Left lobe of liver (tissue), 2 donors: ENCODE measurements at regions not wholly inside any gene's neighbourhood (a gene's known extent, or its start where the extent isn't known, plus 50 kb on each side); places are given as distances from the start of the nearest gene placed in this dataset.
"Not testable (repeated sequence)": the region's sequence is repeated elsewhere in the genome, so short reads cannot be mapped to it uniquely, and the experiment has no call there.

Experiments
- ATAC-seq: fragments of 200-7000 bp; cut with Tn5 transposase; one replicate; pipeline ENCODE4 v1.9.1; 2020; ENCODE audit warnings: mild to moderate bottlenecking, moderate library complexity
- DNase-seq: peaks from one replicate; pipeline ENCODE4 v3.0.0-alpha.2; 2020; ENCODE audit warnings: low spot score
- donor health status: DM: no; HTN: no; CAD: no; lungs with moderate emphysema.
- donor health status: DM: no; HTN: yes; CAD: no.

DNA sequence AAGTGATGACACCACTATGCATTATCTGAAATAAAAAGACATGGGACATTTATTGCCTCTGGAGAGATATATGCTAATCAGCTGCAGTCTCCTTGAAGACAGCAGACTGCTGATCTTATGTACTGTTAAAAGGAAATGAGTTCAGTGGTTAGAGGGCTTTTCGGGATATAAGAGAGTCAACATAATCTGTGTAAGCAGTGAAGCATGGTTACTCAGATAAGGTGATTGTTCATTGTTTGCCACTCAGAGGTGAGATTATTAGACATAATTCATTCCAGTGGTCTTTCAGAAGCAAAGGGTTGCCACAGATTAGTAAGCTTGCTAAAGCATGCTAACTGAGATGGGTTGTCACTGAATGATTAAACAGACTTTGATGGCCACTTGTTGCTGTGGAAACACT is 1450.7 kb upstream of the ADGRB3 start:
- ATAC-seq (no peak), DNase-seq (no peak)

DNA sequence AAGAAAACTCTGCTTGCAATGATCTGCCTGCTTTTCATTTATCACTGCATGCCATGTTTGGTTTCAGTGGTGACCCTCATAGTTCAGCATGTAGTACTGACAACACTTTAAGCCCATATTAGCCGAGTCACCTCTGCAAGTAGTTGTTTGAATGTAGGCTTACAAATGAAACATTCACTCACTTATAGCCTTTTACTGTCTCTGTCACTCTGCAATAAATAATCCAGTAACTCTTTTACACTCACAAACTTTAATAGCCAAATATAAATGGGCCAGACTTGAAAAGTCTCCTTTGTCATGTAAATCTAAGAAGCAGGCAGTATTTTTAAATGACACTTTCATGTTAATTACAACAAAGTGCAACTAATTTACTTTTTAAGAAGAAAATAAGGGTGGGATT is 1460.0 kb upstream of the ADGRB3 start:
- ATAC-seq, result no peak

DNA sequence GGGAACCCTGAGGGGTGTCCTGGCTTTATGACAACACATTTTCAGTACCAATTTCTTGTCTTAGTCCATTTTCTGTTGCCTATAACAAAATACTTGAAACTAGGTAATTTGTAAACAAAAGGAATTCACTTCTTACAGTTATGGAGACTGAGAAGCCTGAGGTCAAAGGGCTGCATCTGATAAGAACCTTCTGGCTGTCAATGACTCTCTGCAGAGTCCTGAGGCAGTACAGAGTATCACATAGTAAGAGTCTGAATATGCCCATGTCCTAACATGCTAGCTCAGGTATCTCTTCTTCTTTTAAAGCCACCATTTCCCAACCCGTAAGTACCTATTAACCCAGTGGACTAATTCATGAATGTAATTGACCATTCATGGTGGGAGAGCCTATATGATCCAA is 1458.6 kb upstream of the EYS start:
- DNase-seq (no peak), ATAC-seq (no peak)

More for the DNA sequence above, 1460.0 kb upstream of the ADGRB3 start:
- no peak for DNase-seq

DNA sequence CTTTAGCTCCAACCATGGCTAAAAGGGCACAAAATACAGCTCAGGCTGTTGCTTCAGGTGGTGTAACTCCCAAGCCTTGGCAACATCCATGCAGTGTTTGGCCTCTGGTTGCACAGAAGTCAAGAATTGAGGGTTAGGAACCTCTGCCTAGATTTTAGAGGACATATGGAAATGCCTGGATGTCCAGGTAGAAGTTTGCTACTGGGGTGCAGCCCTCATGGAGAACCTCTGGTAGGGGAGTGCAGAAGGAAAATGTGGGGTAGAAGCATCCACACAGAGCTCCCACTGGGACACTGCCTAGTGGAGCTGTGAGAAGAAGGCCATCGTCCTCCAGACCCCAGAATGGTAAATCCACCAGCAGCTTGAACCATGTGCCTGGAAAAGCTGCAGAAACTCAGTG is 1453.8 kb upstream of the EYS start:
- ATAC-seq (no peak), DNase-seq (no peak)

DNA sequence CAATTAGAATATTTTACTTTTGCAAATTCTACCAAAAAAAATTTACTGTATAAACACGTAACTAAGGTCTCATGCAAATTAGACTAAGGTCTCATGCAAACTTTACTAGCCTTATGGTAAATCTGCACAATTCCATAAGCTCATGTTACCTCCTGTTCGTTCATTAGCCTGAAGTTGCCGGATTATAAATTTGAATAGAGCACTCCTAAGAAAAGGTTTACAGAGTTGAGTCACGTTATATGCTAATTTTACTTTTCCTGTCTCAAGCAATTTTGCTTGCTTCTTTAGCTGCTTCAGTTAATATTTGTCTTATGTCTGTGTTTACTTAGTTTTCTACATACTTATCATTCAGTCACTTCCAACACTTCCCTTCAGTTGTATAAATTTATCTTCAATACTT is 1434.0 kb upstream of the EYS start:
- ATAC-seq (no peak), DNase-seq (no peak)

DNA sequence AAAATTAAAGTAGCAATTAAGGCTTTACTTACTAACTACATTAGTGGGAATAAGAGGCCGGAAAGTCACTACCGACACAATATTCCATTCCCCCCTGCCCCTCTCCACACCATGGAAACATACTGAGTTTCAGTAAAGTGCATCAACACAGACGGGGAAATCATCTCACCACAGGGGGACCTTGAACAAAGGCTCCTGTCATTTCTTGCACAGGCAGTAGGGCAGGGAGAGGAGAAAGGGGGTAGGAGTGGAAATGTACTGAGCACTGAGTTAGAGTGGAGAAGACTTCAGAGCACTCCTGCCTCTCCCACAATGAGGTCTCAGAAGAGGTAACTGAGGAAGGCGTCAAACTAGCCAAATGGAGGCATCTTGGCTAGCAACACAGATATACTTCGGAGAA is 1426.9 kb upstream of the EYS start:
- no peak for DNase-seq
- ATAC-seq, result no peak

DNA sequence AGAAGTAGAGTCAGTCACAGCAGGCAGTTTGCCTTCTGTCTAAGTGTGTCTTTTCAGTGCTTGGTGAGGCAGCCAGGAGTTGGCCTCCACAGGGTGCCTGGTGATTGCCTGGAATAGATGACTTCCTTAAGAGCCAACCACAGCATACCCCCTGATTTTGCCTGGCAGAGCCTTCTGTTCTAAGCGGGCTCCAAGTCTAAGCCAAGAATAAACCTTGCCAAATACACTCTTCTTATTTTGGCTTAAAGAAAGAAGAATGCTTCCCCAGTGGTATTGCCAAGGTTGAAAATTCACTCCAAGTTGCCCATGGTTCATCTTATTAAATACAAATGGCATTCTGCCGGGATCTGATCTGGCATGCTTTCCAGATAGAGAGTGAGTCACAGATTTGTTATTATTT is 1424.8 kb upstream of the EYS start:
- ATAC-seq (no peak), DNase-seq (no peak)

DNA sequence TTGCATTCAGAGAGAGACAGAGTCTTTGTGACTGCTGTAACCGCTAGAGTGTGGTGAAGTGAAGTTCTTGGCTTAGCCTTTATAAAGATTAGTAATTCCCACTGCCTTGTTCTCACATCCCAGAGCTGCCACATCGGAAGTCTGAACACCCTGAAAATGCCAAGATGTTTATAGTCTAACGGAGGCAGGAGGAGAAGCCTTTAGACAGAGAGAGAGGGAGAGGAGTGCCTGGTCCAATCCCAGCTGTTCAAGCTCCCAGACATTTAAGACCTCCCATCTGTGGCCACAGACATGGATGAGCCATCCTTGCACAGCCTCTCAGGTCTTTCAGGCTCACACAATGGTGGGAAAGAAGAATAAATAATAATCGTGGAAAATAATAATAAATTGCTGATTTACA is 1422.8 kb upstream of the EYS start:
- DNase-seq, result no peak

DNA sequence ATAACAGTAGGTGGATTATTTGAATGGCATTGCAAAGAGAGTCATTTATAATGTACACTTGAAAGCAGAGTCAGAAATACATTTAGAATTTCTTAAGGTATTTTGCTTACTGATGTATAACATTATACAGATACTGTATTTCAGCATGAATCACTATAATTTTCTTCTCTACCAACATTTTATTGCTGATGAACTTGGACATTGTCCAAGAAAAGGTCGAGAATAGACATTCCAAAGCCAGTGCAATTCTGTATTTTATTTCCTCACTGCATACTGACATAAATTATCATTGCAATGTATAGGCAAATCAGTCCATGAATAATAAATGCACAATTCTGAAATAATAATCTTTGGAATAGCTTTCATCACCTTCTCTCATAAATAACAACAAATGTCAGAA is 1420.0 kb upstream of the EYS start:
- DNase-seq, result no peak
- no peak for ATAC-seq

More for the DNA sequence above, 1422.8 kb upstream of the EYS start:
- ATAC-seq, result no peak

DNA sequence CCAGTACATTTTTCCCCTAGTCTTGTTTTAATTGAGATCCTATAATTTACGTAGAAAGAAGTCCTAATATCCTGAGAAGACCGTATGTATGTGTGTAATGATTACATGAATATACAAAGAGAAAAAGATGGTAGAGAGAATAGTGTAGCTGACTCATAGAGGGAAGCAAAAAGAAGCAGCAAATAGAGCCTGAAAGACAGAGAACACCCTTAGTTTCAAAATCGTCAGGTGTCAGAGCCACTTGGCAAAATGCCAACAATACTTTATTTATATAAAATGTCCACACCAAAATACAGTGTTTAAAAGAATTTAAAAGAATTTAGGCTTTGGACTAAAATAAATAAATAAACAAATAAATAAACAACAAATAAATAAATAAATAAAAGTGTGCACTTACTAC is 1414.1 kb upstream of the EYS start:
- no peak for ATAC-seq
- DNase-seq, result no peak

DNA sequence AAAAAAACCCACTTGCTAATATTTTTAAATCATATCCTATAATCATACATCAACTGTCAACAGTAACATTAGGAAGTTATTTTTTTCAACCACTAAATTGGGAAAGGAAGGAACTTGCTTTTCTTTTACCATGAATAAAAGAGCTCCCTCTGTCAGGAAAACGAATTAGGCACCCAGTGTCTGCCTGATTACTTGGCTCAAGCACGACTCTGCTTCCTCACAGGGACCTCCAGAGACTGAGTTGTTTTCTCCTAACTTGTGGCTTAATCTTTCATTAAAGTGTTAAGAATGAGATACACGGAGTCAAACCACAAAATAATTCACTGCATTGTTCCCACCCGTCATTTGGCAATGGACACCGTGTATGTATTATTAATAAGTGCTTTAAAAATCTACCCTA is 1405.1 kb upstream of the EYS start:
- DNase-seq, result no peak
- ATAC-seq, result no peak

DNA sequence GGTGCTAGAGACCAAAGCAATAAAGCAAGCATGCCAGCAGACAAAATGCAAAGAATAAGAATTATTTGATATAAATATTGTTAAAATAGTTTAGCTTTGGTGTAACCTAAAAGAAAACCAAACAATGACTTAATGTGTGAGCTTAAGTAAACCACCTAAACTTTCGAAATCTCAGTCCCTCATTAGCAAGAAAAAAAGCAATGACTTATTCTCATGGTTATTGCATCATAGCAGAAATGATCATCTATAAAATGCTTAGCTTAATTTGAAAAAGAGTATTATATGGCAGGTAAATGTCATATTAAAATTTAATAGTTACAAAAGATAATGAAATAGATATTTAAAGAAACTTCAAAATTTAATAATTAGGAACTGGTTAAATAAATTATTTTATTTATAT is 1395.7 kb upstream of the EYS start:
- DNase-seq (no peak), ATAC-seq (no peak)

DNA sequence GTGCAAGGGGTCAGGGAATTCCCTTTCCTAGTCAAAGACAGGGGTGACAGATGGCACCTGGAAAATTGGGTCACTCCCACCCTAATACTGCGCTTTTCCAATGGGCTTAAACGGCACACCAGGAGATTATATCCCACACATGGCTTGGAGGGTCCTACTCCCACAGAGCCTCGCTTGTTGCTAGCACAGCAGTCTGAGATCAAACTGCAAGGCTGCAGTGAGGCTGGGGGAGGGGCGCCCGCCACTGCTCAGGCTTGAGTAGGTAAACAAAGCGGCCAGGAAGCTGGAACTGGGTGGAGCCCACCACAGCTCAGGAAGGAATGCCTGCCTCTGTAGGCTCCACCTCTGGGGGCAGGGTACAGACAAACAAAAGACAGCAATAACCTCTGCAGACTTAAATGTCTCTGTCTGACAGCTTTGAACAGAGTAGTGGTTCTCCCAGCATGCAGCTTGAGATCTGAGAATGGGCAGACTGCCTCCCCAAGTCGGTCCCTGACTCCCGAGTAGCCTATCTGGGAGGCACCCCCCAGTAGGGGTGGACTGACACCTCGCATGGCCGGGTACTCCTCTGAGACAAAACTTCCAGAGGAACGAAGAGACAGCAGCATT is 1388.7 kb upstream of the EYS start:
- ATAC-seq, DNase-seq: not testable (repeated sequence)

DNA sequence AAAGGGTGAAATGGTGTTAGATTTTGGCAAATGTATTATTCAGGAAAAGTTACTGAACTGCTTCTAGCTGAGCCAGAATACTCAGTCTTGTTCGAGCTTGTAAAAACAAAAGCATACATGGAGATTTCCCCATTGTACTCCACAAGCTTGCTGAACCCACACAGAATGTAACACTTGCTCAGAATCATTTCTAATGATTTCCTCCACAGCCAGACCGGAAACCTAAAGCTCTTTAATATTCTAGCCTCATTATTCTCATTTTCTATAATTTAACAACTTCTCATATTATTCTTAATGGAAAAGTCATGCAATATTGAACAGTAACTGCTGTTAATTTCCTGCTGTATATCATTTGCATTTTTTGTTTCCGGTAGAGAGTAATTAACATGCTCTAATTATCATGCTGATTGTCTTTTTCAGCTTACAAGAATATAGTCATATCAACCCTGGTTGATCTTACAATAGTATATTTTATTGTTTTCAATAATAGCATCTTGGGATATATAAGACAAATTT is 1387.5 kb upstream of the EYS start:
- DNase-seq (no peak), ATAC-seq (no peak)

DNA sequence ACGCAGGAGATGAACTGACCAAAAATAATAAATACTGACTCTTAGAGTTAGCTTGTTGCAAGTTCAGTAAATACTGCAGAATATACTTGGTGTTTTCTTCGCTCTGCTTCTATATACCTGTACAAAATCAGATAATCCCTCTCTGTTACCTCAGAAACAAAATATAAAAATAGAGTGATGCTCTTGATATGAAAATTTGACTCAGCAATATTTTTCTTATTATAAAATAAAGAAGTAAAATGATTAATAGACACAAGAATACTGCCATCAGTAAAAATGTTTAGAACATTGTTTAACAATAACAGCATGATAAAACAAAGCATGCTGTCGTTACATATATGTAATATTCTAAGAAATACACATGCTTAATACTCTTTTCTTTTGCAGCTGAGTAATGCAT is 1366.9 kb upstream of the EYS start:
- ATAC-seq (no peak), DNase-seq (no peak)

DNA sequence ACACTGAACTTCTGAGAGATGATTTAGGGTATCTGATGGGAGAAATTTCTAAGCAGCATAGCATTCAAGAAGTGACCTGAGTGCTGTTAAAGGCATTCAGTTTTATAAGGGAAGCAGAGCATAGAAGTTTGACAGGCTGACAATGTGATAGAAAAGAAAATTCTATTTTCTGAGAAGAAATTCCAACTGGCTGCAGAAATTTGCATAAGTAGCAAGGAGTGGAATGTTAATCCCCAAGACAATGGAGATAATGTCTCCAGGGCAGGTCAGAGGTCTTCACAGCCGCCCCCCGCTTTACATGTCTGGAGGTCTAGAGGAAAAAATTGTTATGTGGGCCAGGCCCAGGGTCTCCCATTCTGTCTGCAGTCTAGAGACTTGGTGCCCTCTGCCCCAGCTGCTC is 1361.8 kb upstream of the EYS start:
- DNase-seq (no peak), ATAC-seq (no peak)

DNA sequence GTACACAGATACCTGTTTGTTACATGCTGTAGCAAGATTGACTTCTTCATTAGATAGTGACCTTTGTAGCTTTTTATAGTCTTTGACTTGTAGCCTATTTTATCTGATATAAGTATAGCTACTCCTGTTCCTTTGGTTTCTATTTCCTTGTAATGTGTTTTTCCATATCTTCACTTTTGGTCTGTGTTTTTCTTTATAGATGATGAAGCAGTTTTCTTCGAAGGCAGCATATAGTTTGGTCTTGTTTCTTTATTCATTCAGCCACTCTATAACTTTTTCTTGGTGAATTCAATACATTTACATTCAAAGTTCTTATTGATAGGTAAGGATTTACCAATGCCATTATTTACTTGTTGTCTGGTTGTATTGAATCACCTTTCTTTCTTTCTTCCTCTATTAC is 1357.3 kb upstream of the EYS start:
- ATAC-seq (no peak), DNase-seq (no peak)

DNA sequence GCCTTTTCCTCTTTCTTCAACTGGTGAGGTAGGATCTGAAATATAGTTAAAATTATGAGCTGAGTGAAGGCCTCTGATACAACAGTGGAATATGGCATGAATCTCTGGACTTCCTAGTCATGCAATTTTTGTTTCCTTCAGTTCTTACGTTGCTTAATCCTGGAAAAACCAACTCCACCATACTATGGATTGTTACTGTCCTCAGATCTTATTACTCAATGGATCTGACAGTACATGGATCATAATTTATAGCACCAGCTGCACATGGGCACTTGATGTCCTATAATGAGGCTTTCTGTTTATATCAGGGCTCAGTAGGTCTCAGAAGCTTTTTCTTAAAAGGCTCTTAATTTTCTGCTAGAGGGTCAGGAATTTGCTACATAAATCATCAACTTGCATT is 1341.0 kb upstream of the EYS start:
- ATAC-seq (no peak), DNase-seq (no peak)

DNA sequence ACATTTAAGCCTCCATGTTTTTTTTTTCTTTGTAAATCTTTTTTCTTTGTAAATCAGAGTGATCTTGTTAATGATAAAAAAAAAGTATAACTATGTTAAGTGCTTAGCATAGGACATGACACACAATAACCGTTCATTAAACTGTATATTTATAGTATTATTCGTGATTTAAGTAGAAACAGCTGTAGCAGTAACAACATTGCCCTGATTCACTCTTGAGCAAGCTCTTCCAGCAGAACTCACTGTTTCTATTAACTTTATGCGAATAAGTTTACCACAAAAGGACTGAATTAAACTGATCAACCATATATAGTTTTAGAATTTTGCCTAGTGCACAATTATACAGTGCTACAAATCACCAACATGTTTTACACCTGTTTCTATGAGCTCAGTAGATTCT is 1338.0 kb upstream of the EYS start:
- no peak for ATAC-seq
- DNase-seq, result no peak

DNA sequence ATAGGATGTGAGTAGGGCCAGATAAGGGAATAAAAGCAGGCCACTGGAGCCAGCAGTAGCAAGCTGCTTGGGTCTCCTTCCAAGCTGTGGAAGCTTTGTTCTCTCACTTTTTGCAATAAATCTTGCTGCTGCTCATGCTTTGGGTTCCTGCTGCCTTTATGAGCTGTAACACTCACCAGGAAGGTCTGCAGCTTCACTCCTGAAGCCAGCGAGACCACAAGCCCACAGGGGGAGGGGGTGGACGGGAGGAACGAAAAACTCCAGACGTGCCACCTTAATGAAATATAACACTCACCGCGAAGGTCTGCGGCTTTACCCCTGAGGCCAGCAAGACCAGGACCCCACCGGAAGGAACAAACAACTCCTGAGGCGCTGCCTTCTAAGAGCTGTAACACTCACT is 1324.4 kb upstream of the EYS start:
- DNase-seq (no peak), ATAC-seq (no peak)

DNA sequence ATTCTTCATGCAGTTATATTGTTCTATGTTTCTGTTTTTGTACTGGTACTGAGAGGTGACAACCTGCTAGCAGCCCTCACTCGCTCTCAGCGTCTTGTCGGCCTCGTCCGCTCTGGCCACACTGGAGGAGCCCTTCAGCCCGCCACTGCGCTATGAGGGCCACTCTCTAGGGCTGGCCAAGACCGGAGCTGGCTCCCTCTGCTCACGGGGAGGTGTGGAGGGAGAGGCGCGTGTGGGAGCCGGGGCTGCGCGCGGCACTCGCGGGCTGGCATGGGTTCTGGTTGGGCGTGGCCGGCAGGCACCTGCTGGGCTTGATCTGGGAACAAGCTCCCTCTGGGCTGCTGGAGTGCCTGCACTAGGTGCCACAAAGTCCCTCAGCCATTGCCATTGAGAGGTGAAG is 1323.8 kb upstream of the EYS start:
- DNase-seq (no peak), ATAC-seq (no peak)

DNA sequence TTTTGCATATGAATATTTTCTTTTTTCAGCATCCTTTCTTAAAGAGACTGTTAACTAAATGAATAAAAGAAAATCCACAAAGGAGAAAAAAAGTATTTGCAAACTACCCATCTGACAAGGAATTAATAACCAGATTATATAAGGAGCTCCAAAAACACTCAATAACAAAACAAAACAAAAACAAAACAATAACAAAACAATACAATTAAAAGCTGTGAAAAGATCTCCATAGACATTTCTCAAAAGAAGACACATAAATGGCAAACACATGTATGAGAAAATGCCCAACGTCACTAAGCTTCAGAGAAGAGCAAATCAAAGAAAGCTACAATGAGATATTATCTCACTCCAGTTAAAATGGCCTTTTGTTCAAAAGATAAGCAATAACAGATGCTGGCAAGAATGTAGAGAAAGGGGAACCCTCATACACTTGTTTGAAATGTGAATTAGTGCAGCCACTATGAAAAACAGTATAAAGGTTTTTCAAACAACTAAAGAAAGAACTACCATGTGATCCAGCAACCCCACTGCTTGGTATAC is 1310.0 kb upstream of the EYS start:
- DNase-seq (no peak), ATAC-seq (no peak)

DNA sequence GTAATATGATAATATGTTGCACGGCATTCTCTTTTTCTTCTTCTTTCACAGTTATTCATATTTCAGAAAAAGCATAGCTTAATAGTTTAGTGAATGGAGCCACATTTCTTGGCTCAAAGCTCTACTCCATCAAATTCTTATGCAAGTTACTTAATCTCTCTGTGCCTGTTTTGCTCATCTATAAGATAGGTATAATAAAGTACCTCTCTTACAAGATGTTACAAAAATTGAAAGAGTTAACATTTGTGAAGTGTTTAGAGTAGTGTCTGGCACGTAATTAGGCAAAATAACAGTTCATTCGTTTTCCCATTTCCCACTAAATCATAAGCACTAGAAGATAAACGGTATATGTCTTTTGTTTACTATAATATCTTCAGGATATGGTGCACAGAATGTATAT is 1304.4 kb upstream of the EYS start:
- DNase-seq (no peak), ATAC-seq (no peak)
